OCI-LY3 (cell line): ENCODE measurements at regions not wholly inside any gene's neighbourhood (a gene's known extent, or its start where the extent isn't known, plus 50 kb on each side); places are given as distances from the start of the nearest gene placed in this dataset.

Experiments
- EZH2phosphoT487 ChIP-seq: fragments of 200-600 bp; shearing (Covaris generic); IDR thresholded peaks from 2 replicates; pipeline ENCODE4 v1.6.1; 2018; ENCODE audit warnings: antibody characterized with exemption, mixed run types, low read depth
- TF ChIP-seq, protein P1 (sequence below): fragments of 200-600, 300-600 bp; sonication (generic); IDR thresholded peaks from 2 replicates; pipeline ENCODE4 v1.5.1; 2014; ENCODE audit warnings: antibody characterized with exemption, low read length, low read depth

DNA sequence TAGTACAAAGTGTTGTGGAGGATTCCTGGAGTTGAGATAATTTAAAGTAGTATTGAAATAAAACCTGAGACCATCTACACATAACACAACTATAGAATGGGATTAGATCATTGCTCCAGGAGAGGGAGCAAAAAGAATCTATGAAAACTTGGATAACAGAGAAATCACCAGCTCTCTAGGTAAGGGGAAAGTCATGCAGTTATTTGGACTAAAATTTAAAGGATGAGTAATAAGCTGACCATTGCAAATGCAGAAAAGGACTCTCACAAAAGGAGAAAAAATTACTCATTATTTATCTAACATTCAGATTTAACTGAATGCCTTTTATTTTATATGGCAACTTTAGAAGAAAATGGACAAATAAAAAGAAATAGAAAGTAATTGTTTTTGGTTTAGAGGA lies 1399.8 kb upstream of the ACVR2A start:
- TF ChIP-seq, protein P1, sequence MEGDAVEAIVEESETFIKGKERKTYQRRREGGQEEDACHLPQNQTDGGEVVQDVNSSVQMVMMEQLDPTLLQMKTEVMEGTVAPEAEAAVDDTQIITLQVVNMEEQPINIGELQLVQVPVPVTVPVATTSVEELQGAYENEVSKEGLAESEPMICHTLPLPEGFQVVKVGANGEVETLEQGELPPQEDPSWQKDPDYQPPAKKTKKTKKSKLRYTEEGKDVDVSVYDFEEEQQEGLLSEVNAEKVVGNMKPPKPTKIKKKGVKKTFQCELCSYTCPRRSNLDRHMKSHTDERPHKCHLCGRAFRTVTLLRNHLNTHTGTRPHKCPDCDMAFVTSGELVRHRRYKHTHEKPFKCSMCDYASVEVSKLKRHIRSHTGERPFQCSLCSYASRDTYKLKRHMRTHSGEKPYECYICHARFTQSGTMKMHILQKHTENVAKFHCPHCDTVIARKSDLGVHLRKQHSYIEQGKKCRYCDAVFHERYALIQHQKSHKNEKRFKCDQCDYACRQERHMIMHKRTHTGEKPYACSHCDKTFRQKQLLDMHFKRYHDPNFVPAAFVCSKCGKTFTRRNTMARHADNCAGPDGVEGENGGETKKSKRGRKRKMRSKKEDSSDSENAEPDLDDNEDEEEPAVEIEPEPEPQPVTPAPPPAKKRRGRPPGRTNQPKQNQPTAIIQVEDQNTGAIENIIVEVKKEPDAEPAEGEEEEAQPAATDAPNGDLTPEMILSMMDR: no peak
- no peak for TF ChIP-seq EZH2phosphoT487
